G401.6 (cell line): ENCODE measurements at regions not wholly inside any gene's neighbourhood (a gene's known extent, or its start where the extent isn't known, plus 50 kb on each side); places are given as distances from the start of the nearest gene placed in this dataset.
A peak's percentile ranks its signal among the peaks of the same experiment; 100 is the strongest.

Experiments used
- FAIRE-seq: peaks from 2 replicates; lab custom pipeline; 2012; peaks lifted over from hg19 to GRCh38; lab: Jason Lieb, UNC

GRCh38 chr1:181142096-181142958 lies 53.8 kb downstream of the IER5 start:
- FAIRE-seq: peak; percentile 93

GRCh38 chr1:181143102-181143859 lies 54.8 kb downstream of the IER5 start:
- no peak for FAIRE-seq

- no peak for FAIRE-seq
These were observed 55.7 kb downstream of the IER5 start for GRCh38 chr1:181144238-181144637.

GRCh38 chr1:181148636-181149035 lies 60.1 kb downstream of the IER5 start:
- FAIRE-seq: no peak

GRCh38 chr1:181149326-181150125 lies 61.0 kb downstream of the IER5 start:
- no peak for FAIRE-seq

GRCh38 chr1:181150273-181150672 lies 61.8 kb downstream of the IER5 start:
- no peak for FAIRE-seq

- no peak for FAIRE-seq
These were observed 62.3 kb downstream of the IER5 start for GRCh38 chr1:181150842-181151241.

GRCh38 chr1:181151378-181152326 lies 63.2 kb downstream of the IER5 start:
- no peak for FAIRE-seq

- FAIRE-seq: no peak
These were observed 64.6 kb downstream of the IER5 start for GRCh38 chr1:181152892-181153633.

GRCh38 chr1:181153634-181153961 lies 65.1 kb downstream of the IER5 start:
- FAIRE-seq: no peak

GRCh38 chr1:181155339-181155738 lies 66.8 kb downstream of the IER5 start:
- FAIRE-seq: no peak

- no peak for FAIRE-seq
These were observed 71.1 kb downstream of the IER5 start for GRCh38 chr1:181159451-181160140.

- FAIRE-seq: no peak
These were observed 71.8 kb downstream of the IER5 start for GRCh38 chr1:181160322-181160721.

GRCh38 chr1:181160998-181161870 lies 72.7 kb downstream of the IER5 start:
- FAIRE-seq: no peak

GRCh38 chr1:181163662-181164061 lies 75.2 kb downstream of the IER5 start:
- no peak for FAIRE-seq

GRCh38 chr1:181166377-181167196 lies 78.1 kb downstream of the IER5 start:
- FAIRE-seq: peak; percentile 93

GRCh38 chr1:181169281-181169865 lies 80.9 kb downstream of the IER5 start:
- FAIRE-seq: no peak

- FAIRE-seq: no peak
These were observed 81.7 kb downstream of the IER5 start for GRCh38 chr1:181170194-181170593.
